ENCODE measurements at regions not wholly inside any gene's neighbourhood (a gene's known extent, or its start where the extent isn't known, plus 50 kb on each side); places are given as distances from the start of the nearest gene placed in this dataset.

- DNase-seq (ENCODE audit: low spot score), result no peak
Observed at GRCh38 chr1:71264039-71264438, 183.2 kb upstream of the ZRANB2 start.

GRCh38 chr1:71262970-71263369 is 182.1 kb upstream of the ZRANB2 start:
- no peak for DNase-seq (ENCODE audit: low spot score)

- no peak for DNase-seq (ENCODE audit: low spot score)
Observed at GRCh38 chr1:71252900-71253299, 172.1 kb upstream of the ZRANB2 start.

GRCh38 chr1:71245246-71245645 is 164.4 kb upstream of the ZRANB2 start:
- DNase-seq (ENCODE audit: low spot score), result no peak

GRCh38 chr1:71242239-71242638 is 161.4 kb upstream of the ZRANB2 start:
- DNase-seq (ENCODE audit: low spot score), result no peak

GRCh38 chr1:71240656-71241055 is 159.8 kb upstream of the ZRANB2 start:
- DNase-seq (ENCODE audit: low spot score), result no peak

GRCh38 chr1:71236503-71236902 is 155.7 kb upstream of the ZRANB2 start:
- DNase-seq (ENCODE audit: low spot score), result no peak

GRCh38 chr1:71233645-71234044 is 152.8 kb upstream of the ZRANB2 start:
- no peak for DNase-seq (ENCODE audit: low spot score)

GRCh38 chr1:71232786-71233185 is 152.0 kb upstream of the ZRANB2 start:
- DNase-seq (ENCODE audit: low spot score), result no peak

GRCh38 chr1:71232166-71232763 is 151.4 kb upstream of the ZRANB2 start:
- DNase-seq (ENCODE audit: low spot score), result no peak

GRCh38 chr1:71231751-71232150 is 150.9 kb upstream of the ZRANB2 start:
- no peak for DNase-seq (ENCODE audit: low spot score)

GRCh38 chr1:71228742-71229365 is 148.0 kb upstream of the ZRANB2 start:
- DNase-seq (ENCODE audit: low spot score), result no peak

- no peak for DNase-seq (ENCODE audit: low spot score)
Observed at GRCh38 chr1:71228241-71228640, 147.4 kb upstream of the ZRANB2 start.

GRCh38 chr1:71224741-71225377 is 144.0 kb upstream of the ZRANB2 start:
- no peak for DNase-seq (ENCODE audit: low spot score)

GRCh38 chr1:71223641-71224340 is 143.0 kb upstream of the ZRANB2 start:
- no peak for DNase-seq (ENCODE audit: low spot score)

GRCh38 chr1:71222668-71223067 is 141.8 kb upstream of the ZRANB2 start:
- DNase-seq (ENCODE audit: low spot score), result no peak

- no peak for DNase-seq (ENCODE audit: low spot score)
Observed at GRCh38 chr1:71210718-71211117, 129.9 kb upstream of the ZRANB2 start.

GRCh38 chr1:71203241-71203640 is 122.4 kb upstream of the ZRANB2 start:
- DNase-seq (ENCODE audit: low spot score), result no peak

- DNase-seq (ENCODE audit: low spot score), result no peak
Observed at GRCh38 chr1:71200503-71200902, 119.7 kb upstream of the ZRANB2 start.

- DNase-seq (ENCODE audit: low spot score), result no peak
Observed at GRCh38 chr1:71196685-71197084, 115.8 kb upstream of the ZRANB2 start.

GRCh38 chr1:71193153-71193552 is 112.3 kb upstream of the ZRANB2 start:
- DNase-seq (ENCODE audit: low spot score), result no peak

GRCh38 chr1:71191520-71191919 is 110.7 kb upstream of the ZRANB2 start:
- DNase-seq (ENCODE audit: low spot score), result no peak

GRCh38 chr1:71190843-71191242 is 110.0 kb upstream of the ZRANB2 start:
- DNase-seq (ENCODE audit: low spot score), result no peak

All from kidney capillary endothelial cell (primary cell).